HL-60 (cell line): ENCODE measurements at regions not wholly inside any gene's neighbourhood (a gene's known extent, or its start where the extent isn't known, plus 50 kb on each side); places are given as distances from the start of the nearest gene placed in this dataset.

ENCODE experiments used
- DNase-seq, 2 experiments: peaks; one replicate each; pipeline ENCODE4 v3.0.0-alpha.2; 2010 to 2020; ENCODE audit warnings: low read depth in 1 of 2, low spot score in 1 of 2
- H3K27ac ChIP-seq: fragments of 250-450 bp; sonication (Bioruptor Pico); replicated peaks from 2 replicates; pipeline ENCODE4 v1.5.1; 2020; ENCODE audit warnings: mild to moderate bottlenecking, moderate library complexity
- H3K27me3 ChIP-seq: fragments of 250-450 bp; sonication (Bioruptor Pico); 2 replicates; pipeline ENCODE4 v1.5.1; 2021; ENCODE audit warnings: mild to moderate bottlenecking, moderate library complexity; ENCODE audit not compliant: insufficient read depth, poor library complexity, severe bottlenecking
- H3K4me3 ChIP-seq: replicated peaks from 2 replicates; pipeline ENCODE4 v1.5.1; 2011; ENCODE audit warnings: mild to moderate bottlenecking, control low read depth, low read length; ENCODE audit not compliant: insufficient read depth
- CTCF ChIP-seq: IDR thresholded peaks from one replicate; pipeline ENCODE4 v1.5.1; 2011; ENCODE audit warnings: low read length, control low read depth, inconsistent platforms; ENCODE audit not compliant: insufficient read depth
- GABPA ChIP-seq: IDR thresholded peaks from 2 replicates; pipeline ENCODE4 v1.6.1; 2012; ENCODE audit warnings: low read depth
- POLR2AphosphoS5 ChIP-seq: IDR thresholded peaks from 2 replicates; pipeline ENCODE4 v1.6.1; 2012; ENCODE audit warnings: low read depth
- REST ChIP-seq: IDR thresholded peaks from 2 replicates; pipeline ENCODE4 v1.6.1; 2012; ENCODE audit warnings: low read depth; ENCODE audit not compliant: insufficient replicate concordance
- SPI1 ChIP-seq: IDR thresholded peaks from 2 replicates; pipeline ENCODE4 v1.6.1; 2012; ENCODE audit warnings: low read depth, mild to moderate bottlenecking, borderline replicate concordance

GRCh38 chr17:77606865-77607210 lies 351.7 kb upstream of the TNRC6C start:
- no peak overlapping the region for H3K4me3 ChIP-seq
- no peak for DNase-seq
- TF ChIP-seq POLR2AphosphoS5 (no peak), CTCF (no peak), REST (no peak), GABPA (no peak), SPI1 (no peak)
- no peak overlapping the region for H3K27ac ChIP-seq
- no peaks in the 10 kb centered on the region for H3K27me3 ChIP-seq

- Histone ChIP-seq H3K27ac (no peak overlapping the region), H3K27me3 (no peaks in the 10 kb centered on the region), H3K4me3 (no peak overlapping the region)
- no peak for TF ChIP-seq CTCF
- no peak for TF ChIP-seq GABPA
- no peak for TF ChIP-seq POLR2AphosphoS5
- no peak for TF ChIP-seq REST
- no peak for TF ChIP-seq SPI1
- DNase-seq = no peak
Observed at GRCh38 chr17:77607606-77608005, 350.9 kb upstream of the TNRC6C start.

GRCh38 chr17:77608431-77608830 lies 350.1 kb upstream of the TNRC6C start:
- Histone ChIP-seq H3K4me3 (no peak overlapping the region), H3K27me3 (no peaks in the 10 kb centered on the region), H3K27ac (no peak overlapping the region)
- no peak for DNase-seq
- TF ChIP-seq SPI1 (no peak), POLR2AphosphoS5 (no peak), CTCF (no peak)
